Natural killer cell treated with Interleukin-12 subunit alpha and Interleukin-12 subunit beta and Interleukin-15 and Interleukin-18, amount 100 ng/mL, for 72 hours (primary cell): ENCODE measurements at regions not wholly inside any gene's neighbourhood (a gene's known extent, or its start where the extent isn't known, plus 50 kb on each side); places are given as distances from the start of the nearest gene placed in this dataset.
"Not testable (repeated sequence)": the region's sequence is repeated elsewhere in the genome, so short reads cannot be mapped to it uniquely, and the experiment has no call there.

Experiments
- ATAC-seq, 2 donors: fragments of 150-1000 bp; cut with Tn5 transposase in 1 of 2; sonication (Bioruptor Pico), chemical (Tn5 transposase) in 1 of 2; 2 replicates each; pipeline ENCODE4 v1.10.0; 2021
- DNase-seq: peaks from one replicate; pipeline ENCODE4 v3.0.0; 2022; ENCODE audit warnings: low spot score
- H3K27ac Mint-ChIP-seq, 2 donors: 1 replicate in 1 of 2; 2 replicates in 1 of 2; pipeline ENCODE4 v1.8.0; 2022; ENCODE audit warnings: mixed read lengths in 2 of 2, mild to moderate bottlenecking in 1 of 2, moderate library complexity in 1 of 2
- H3K27me3 Mint-ChIP-seq, 2 donors: 1 replicate in 1 of 2; 2 replicates in 1 of 2; pipeline ENCODE4 v1.8.0; 2022; ENCODE audit warnings: mixed read lengths in 2 of 2
- H3K36me3 Mint-ChIP-seq: one replicate; pipeline ENCODE4 v1.8.0; 2022; ENCODE audit warnings: mixed read lengths
- H3K4me1 Mint-ChIP-seq, 2 donors: 1 replicate in 1 of 2; 2 replicates in 1 of 2; pipeline ENCODE4 v1.8.0; 2022; ENCODE audit warnings: low read depth in 2 of 2, mixed read lengths in 2 of 2, mild to moderate bottlenecking in 1 of 2
- H3K4me3 Mint-ChIP-seq: one replicate; pipeline ENCODE4 v1.8.0; 2022; ENCODE audit warnings: mixed read lengths
- H3K9me3 Mint-ChIP-seq: 2 replicates; pipeline ENCODE4 v1.8.0; 2022; ENCODE audit warnings: mixed read lengths

DNA sequence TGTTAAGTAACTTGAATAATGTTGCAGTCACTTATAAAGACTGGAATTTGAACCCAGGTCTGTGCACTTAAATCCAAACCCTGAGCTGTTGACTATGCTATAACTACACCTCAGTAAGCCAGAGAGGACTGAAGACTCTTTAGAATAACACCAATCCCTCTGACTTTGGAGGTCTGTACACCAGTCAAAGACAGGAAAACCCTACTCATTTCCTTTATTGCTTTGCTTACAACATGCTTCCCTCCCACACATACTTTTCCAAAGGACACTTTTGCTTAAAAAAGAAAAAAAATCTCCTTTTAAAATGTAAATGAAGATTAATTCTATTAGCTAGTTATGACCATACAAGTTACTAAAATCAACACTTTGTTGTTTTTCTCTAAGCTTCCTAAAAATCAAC is 184.7 kb upstream of the KCTD7 start:
- Mint-ChIP-seq H3K9me3 (no peaks in the 10 kb centered on the region), H3K36me3 (no peaks in the 10 kb centered on the region), H3K4me1 (peaks cover 0 to 5% of the 10 kb centered on the region in 2 donors), H3K27me3 (no peaks in the 10 kb centered on the region), H3K4me3 (no peak overlapping the region), H3K27ac (no peak overlapping the region)
- ATAC-seq (no peak), DNase-seq (no peak)

GRCh38 chr7:66447007-66447406 is 181.7 kb upstream of the KCTD7 start:
- not testable (repeated sequence) for H3K27me3 Mint-ChIP-seq, H3K27ac Mint-ChIP-seq, H3K4me1 Mint-ChIP-seq, H3K36me3 Mint-ChIP-seq, H3K4me3 Mint-ChIP-seq, ATAC-seq, DNase-seq, H3K9me3 Mint-ChIP-seq

DNA sequence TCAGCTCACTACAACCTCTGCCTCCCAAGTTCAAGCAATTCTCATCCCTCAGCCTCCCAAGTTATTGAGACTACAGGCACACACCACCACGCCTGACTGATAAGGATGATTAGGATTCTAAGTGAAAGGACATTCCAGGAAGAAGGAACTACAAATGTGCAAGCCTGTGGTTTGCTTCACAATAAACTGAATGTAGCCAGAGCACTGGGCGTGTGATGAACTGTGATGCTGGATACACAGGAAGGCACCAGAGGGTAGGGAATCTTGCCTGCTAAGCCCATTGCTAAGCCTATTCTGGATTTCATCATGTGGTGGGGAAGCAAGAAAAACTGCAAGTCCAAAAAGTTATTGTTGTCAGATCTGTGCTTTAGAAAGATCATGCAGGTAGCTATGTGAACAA is 177.9 kb upstream of the KCTD7 start:
- not testable (repeated sequence) for H3K27me3 Mint-ChIP-seq, H3K36me3 Mint-ChIP-seq, H3K4me1 Mint-ChIP-seq, H3K4me3 Mint-ChIP-seq, ATAC-seq, H3K9me3 Mint-ChIP-seq, DNase-seq, H3K27ac Mint-ChIP-seq

GRCh38 chr7:66451713-66452112 is 177.0 kb upstream of the KCTD7 start:
- not testable (repeated sequence) for H3K36me3 Mint-ChIP-seq, H3K27me3 Mint-ChIP-seq, H3K9me3 Mint-ChIP-seq, H3K4me3 Mint-ChIP-seq, H3K4me1 Mint-ChIP-seq, H3K27ac Mint-ChIP-seq, ATAC-seq, DNase-seq

DNA sequence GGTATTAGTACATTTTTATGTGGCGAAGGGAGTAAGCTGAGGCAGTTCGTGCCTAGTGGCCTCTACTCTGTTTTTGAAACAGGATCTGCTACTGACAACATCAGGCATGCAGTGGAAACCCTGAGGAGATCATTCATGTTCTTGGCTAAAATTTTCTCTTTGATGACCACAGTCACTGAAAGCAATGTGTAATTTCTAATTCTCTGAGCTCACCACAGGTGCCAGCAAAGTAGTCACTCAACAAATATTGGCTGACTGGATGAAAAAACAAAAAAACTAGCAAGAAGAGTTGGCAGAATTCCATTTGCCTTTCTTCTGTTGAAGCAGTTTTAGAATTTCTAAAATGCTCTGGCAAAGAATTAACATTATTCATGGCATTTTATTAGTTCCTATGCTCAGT is 176.5 kb upstream of the KCTD7 start:
- H3K27ac Mint-ChIP-seq = no peak overlapping the region

GRCh38 chr7:66453340-66453739 is 175.3 kb upstream of the KCTD7 start:
- no peak for ATAC-seq
- peaks cover 7 to 8% of the 10 kb centered on the region in 2 donors for H3K4me1 Mint-ChIP-seq
- no peaks in the 10 kb centered on the region for H3K36me3 Mint-ChIP-seq
- DNase-seq = no peak
- H3K4me3 Mint-ChIP-seq = no peak overlapping the region
- H3K27ac Mint-ChIP-seq = no peak overlapping the region
- H3K9me3 Mint-ChIP-seq = no peaks in the 10 kb centered on the region
- H3K27me3 Mint-ChIP-seq = no peaks in the 10 kb centered on the region

More for the DNA sequence above, 176.5 kb upstream of the KCTD7 start:
- H3K4me3 Mint-ChIP-seq = no peak overlapping the region
- H3K4me1 Mint-ChIP-seq = peaks cover 7 to 8% of the 10 kb centered on the region in 2 donors
- no peak for ATAC-seq
- H3K36me3 Mint-ChIP-seq = no peaks in the 10 kb centered on the region
- no peaks in the 10 kb centered on the region for H3K9me3 Mint-ChIP-seq
- DNase-seq = no peak
- no peaks in the 10 kb centered on the region for H3K27me3 Mint-ChIP-seq

DNA sequence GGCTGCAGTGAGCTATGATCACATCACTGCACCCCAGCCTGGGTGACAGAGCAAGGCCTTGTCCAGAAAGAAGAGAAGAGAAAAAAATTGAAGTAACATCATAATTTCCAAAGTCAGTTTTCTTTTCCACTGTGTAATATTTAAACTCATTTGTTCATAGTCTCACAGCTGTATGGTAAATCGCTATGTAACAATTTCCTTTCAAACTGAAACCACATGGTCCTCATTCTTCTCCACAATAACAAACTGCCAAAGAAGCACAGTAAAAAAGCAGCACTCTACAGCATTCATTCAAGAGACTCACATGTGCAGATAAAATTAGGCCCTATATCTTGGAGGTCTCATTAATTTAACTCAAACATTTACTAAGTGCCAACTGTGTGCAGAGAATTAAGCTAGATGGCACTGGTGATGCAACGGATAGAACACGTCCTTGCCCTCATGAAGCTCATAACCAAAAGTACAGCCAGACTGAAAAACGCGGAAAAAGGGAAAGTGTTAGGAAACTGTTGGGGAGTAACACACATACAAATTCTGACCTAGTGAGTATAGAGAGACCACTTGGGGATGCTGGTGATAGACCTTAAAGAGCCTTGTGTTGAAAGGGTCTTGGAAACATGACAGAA is 174.0 kb upstream of the KCTD7 start:
- peak overlapping the region in 1 of 2 donors; percentile 31 for H3K27ac Mint-ChIP-seq
- peaks cover 7 to 8% of the 10 kb centered on the region in 2 donors for H3K4me1 Mint-ChIP-seq
- H3K36me3 Mint-ChIP-seq = no peaks in the 10 kb centered on the region
- ATAC-seq (no peak), DNase-seq (no peak)
- no peaks in the 10 kb centered on the region for H3K9me3 Mint-ChIP-seq
- H3K27me3 Mint-ChIP-seq = no peaks in the 10 kb centered on the region
- H3K4me3 Mint-ChIP-seq = no peak overlapping the region

DNA sequence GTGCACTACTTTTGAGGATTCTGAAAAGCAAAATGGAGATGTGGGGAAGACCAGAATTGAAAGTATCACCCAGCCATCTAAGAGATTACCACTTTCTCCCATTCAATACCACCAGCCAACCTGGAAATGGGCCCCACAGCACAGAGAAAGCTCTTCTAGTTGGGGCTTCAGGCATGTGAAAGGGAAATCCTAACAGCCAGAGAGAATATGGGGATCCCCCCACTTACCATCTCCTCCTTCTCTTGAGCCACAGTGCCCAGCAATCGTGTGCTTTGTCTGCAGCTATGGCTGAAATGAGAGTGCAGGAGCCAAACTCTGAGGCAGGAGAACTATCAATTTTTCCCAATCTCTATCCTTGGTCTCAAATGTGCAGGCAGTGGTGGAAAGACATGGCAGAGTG is 173.2 kb upstream of the KCTD7 start:
- peak overlapping the region in 1 of 2 donors; percentile 31 for H3K27ac Mint-ChIP-seq
- DNase-seq, H3K4me3 Mint-ChIP-seq, H3K27me3 Mint-ChIP-seq, H3K36me3 Mint-ChIP-seq, H3K9me3 Mint-ChIP-seq: not testable (repeated sequence)
- peak in 1 of 2 donors; percentile 28 for ATAC-seq
- H3K4me1 Mint-ChIP-seq = peaks cover 12 to 13% of the 10 kb centered on the region in 2 donors

- peaks cover 17 to 22% of the 10 kb centered on the region in 2 donors for H3K4me1 Mint-ChIP-seq
- H3K36me3 Mint-ChIP-seq, DNase-seq, ATAC-seq, H3K27ac Mint-ChIP-seq, H3K4me3 Mint-ChIP-seq, H3K27me3 Mint-ChIP-seq, H3K9me3 Mint-ChIP-seq: not testable (repeated sequence)
Observed at GRCh38 chr7:66456431-66456830, 172.2 kb upstream of the KCTD7 start.

GRCh38 chr7:66458991-66459390 is 169.7 kb upstream of the KCTD7 start:
- H3K27ac Mint-ChIP-seq, H3K9me3 Mint-ChIP-seq, H3K36me3 Mint-ChIP-seq, DNase-seq, H3K27me3 Mint-ChIP-seq, H3K4me3 Mint-ChIP-seq, ATAC-seq: not testable (repeated sequence)
- H3K4me1 Mint-ChIP-seq = peaks cover 20 to 25% of the 10 kb centered on the region in 2 donors

- Mint-ChIP-seq H3K4me1 (peaks cover 18 to 21% of the 10 kb centered on the region in 2 donors), H3K27ac (peak overlapping the region; percentile 41 to 47)
- H3K36me3 Mint-ChIP-seq, H3K9me3 Mint-ChIP-seq, H3K27me3 Mint-ChIP-seq, DNase-seq, ATAC-seq, H3K4me3 Mint-ChIP-seq: not testable (repeated sequence)
Observed at GRCh38 chr7:66459783-66460413, 168.8 kb upstream of the KCTD7 start.

DNA sequence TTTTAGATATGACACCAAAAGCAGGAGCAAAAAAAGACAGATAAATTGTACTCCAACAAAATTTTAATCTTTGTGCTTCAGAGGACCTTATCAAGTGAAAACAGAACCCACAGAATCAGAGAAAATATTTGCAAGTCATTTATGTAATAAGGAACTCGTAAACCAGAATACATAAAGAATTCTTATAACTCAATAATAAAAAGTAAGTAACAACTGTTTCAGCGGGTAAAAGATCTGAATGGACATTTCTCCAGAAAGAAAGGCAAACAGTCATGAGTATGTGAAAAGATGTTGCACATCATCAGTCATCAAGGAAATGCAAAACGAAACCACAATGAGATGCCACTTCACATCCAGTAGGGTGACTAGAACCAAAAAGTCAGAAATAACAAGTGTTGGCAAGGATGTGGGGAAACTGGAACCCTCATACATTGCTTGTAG is 167.7 kb upstream of the KCTD7 start:
- ATAC-seq (peak; percentile 75 to 81), DNase-seq (no peak)
- no peaks in the 10 kb centered on the region for H3K27me3 Mint-ChIP-seq
- H3K36me3 Mint-ChIP-seq = peaks cover 8% of the 10 kb centered on the region
- peak overlapping the region; percentile 13 for H3K4me3 Mint-ChIP-seq
- peak overlapping the region; percentile 41 to 47 for H3K27ac Mint-ChIP-seq
- no peaks in the 10 kb centered on the region for H3K9me3 Mint-ChIP-seq
- H3K4me1 Mint-ChIP-seq = peaks cover 22 to 23% of the 10 kb centered on the region in 2 donors

- peak overlapping the region; percentile 13 for H3K4me3 Mint-ChIP-seq
- peaks cover 23% of the 10 kb centered on the region in 2 donors for H3K4me1 Mint-ChIP-seq
- DNase-seq, ATAC-seq, H3K27me3 Mint-ChIP-seq, H3K9me3 Mint-ChIP-seq, H3K36me3 Mint-ChIP-seq: not testable (repeated sequence)
- H3K27ac Mint-ChIP-seq = peak overlapping the region; percentile 41 to 47
Observed at GRCh38 chr7:66461397-66461796, 167.3 kb upstream of the KCTD7 start.

DNA sequence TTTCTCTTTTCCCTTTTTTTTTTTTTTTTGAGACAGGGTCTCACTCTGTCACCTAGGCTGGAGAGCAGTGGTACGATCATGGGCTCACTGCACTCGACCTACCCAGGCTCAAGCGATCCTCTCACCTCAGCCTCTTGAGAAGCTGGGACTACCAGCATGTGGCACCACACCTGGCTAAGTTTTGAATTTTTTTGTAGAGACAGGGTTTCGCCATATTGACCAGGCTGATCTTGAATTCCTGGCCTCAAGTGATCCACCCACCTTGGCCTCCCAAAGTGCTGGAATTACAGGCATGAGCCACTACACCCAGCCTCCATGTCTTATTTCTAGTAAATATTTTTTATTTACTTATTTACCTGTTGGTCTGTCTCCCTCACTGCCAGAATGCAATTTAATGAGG is 165.8 kb upstream of the KCTD7 start:
- H3K27ac Mint-ChIP-seq, H3K4me3 Mint-ChIP-seq, H3K36me3 Mint-ChIP-seq: not testable (repeated sequence)

More for the DNA sequence above, 165.8 kb upstream of the KCTD7 start:
- H3K4me1 Mint-ChIP-seq = peaks cover 23% of the 10 kb centered on the region in 2 donors
- DNase-seq, ATAC-seq, H3K27me3 Mint-ChIP-seq, H3K9me3 Mint-ChIP-seq: not testable (repeated sequence)
